GM19035 (cell line): ENCODE measurements at regions not wholly inside any gene's neighbourhood (a gene's known extent, or its start where the extent isn't known, plus 50 kb on each side); places are given as distances from the start of the nearest gene placed in this dataset.
"Not testable (repeated sequence)": the region's sequence is repeated elsewhere in the genome, so short reads cannot be mapped to it uniquely, and the experiment has no call there.

Source experiments
- ATAC-seq: cut with Tn5 transposase; IDR thresholded peaks from one replicate; pipeline ENCODE4 v1.9.1; 2021; ENCODE audit not compliant: unreplicated experiment

DNA sequence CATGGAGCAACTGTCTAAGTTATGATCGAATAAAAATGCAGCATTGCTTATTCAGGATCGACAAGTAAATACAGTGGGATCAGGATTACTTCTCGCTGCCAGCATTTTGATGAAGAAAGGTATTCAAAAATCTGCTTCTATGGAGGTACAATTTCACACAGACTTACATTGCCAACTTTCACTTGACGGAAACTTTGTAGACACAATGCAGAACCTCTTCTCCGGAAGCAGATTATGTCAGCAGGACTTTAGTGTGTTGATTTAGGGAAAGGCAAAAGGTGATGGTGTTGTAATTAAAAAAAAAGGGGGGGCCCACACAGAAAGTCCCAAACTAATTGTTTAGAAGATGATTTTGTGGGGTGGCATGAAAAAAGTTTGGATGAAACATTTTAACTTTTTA, 462.4 kb upstream of the KLF6 start:
- no peak for ATAC-seq

DNA sequence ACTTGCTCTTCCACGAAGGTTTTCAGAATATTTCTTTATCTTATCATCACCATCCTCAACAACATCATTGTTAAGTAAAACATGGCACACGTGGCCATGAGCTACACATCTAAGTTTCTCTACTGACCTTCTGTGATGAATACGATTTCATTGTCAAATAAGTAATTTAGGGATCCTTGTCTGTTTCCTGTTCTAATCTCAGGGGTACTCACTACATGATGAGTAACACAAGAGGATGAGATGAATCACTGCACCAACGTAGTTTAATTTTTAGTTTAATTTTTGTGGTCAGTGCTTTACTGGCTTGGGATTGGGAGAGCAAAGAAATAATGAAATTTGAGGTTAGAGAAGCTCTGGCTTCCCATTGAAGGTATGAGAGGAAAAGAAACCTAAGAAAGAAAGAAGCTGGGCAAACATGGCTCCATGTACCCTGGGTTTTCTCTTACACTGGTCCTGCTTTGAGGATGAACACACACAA, 461.9 kb upstream of the KLF6 start:
- no peak for ATAC-seq

DNA sequence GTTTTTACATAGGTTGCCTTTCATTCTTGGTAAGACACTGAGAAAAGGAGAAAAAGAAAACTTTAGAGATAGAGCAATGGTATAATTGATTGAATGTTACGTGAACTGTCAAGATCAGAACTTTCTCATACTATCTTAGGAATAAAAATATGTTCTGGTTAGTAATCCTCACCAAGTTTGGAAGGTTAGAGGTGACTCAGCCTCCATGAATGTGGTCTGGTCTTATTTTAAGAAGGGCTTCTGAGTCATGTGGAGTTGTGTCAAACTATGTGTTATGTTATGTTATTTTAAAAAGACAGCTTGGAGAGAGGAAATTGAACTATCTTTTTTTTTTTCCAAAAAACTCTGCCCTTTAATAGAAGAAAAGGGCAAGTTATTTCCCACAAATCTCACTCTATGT, 458.6 kb upstream of the KLF6 start:
- no peak for ATAC-seq

DNA sequence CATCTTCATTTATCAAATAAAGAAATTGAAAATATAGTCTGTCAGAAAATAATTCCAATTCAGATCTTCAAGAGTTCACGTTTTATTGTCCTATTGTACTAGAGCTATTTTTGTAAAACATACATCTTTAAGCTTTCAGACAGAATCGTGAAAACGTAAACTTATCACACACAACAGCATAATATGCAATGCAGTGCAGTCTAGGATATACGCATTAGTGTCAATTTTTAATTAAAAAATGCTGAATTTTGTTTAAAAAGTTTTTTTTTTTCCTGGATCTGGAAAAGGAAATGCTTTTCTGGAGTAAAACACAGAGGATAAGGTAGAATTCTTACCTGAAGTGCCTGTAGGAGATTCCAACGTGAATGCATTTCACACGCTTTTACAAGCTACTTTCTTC, 458.2 kb upstream of the KLF6 start:
- ATAC-seq, result no peak

DNA sequence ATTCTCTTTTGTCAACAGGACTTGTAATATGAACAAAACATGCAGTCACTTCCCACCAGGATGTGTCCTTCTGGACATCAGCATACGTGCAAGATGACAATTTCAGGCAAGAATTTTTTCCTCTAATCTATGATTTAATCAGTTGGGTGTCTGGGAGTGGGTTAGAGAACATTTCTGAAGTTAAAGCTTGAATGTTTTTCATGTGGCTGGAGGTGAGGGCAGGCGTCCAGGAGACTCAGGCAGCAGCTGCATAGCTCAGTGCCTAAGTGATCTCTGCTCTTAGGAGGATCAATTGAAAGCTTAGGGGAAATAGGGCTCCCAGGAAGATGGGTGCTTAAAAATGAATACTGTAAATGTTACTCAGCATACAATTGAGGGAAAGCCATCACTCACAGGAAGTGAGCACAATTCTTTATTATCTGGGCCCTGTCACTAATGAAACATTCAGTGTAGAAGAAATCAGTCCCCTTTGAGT, 457.6 kb upstream of the KLF6 start:
- no peak for ATAC-seq

DNA sequence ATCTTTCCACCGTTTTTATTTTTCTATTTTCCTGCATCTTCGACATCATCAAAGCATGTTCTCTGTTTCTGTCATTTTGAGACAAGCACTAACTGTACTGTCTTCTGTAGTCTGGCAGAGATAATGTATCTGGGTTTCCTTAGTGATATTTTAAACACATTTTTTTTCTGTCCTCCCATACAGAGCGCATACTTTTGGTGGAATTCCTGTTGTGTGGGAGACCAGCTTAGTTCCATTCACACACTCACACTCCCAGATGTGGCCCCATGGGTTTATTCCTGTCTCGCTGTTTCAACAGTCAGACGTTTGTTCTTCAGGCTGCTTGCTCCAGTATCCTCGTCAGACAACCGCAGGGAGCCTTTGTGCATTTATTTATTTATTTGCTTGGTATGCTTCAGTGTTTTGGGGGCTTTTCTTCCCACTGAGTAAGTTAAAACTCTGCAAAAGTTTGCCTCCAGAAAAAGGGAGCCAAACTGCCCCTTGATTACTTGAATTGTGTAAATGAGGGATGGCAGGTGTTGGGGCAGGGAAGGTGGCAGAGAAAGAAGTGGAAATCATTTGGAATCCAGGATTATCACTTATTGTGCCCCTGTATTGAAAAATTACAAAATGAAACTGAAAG, 456.8 kb upstream of the KLF6 start:
- ATAC-seq, result no peak

DNA sequence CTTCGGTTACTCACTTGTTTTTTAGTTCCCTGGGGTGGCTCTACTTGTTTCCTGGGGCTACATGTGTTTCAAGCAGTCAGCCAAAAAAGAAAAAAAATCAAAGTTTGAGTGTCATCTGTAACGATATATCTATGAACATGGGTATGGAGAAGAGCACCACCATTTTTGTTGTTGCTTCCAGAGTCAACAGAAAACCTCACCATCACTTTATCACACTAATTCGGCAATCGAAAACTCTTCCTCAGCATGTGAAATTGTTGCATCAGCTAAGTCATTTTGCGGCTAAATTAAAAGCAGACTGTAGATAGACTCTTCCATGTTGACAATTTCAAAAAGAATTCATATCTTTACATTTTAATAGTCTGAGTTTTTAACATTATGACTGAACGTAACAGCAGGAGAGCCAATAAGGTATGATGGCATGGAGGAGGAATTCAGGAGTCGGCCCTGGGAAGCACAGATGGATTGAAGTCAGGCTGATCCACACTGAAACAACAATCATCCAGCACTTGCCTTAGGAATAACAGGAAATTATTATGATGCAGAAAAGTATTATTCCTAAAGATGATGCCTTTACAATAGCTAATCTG, 455.7 kb upstream of the KLF6 start:
- ATAC-seq, result no peak

DNA sequence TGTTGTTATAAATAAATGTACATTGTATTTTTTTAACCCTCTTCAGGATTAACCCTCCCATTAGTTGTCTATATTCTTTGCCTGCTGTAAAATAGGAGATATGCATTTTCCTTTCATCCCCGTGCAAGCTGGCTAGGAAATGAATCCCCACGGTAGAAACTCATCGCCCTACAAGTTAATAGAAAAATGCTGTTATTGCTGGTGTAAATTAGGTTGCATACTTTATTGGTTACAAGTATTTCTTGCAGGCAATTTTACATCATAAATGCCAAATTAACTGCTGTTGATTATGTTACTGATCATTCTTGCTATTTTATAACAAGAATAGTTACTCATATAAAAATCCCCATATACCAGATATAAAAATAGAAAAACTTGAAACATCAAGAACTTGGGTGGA, 454.2 kb upstream of the KLF6 start:
- no peak for ATAC-seq

DNA sequence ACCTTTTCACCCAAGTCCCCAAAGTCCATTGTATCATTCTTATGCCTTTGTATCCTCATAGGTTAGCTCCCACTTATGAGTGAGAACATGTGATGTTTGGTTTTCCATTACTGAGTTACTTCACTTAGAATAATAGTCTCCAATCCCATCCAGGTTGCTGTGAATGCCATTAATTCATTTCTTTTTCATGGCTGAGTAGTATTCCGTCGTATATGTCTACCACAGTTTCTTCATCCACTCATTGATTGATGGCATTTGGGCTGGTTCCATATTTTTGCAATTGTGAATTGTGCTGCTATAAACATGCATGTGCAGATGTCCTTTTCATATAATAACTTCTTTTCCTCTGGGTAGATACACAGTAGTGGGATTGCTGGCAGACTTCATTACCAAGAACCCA, 451.9 kb upstream of the KLF6 start:
- ATAC-seq, result not testable (repeated sequence)

DNA sequence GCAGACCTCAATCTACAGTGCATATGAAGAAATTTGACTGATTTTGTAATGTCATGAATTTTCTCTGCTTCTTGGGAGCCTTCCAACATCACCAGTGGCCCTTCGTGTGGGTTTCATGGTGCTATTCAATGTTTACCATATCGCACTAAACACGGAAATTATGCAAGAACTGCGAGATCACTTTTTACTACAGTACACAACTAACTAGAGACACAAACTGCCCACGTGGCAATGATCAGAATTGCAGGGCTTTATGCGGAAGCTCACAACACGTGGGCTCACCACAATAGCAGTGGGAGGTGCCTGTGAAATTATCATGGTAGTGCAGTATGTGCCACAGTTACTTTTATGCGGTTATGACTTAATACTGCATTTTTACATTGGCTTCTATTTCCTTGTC, 449.7 kb upstream of the KLF6 start:
- no peak for ATAC-seq

DNA sequence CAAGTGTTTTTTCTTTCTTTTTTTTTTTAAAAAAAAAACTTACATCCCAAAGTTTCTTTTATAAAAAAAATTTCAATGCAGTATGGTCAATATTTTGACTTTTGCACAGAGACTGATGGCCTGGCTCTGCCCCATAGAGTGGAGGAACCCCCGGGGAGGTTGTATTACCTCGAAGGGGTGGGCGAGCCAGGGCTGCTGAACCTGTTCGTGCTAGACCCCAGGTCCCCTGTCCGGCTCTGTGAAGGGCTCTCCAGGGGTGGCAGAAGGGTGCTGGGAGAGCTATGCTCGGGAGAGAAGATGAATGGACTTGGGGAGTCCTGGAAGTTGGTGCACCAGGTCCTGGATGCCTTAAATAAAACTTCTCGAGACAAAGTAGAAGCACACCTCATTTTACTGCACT, 446.4 kb upstream of the KLF6 start:
- ATAC-seq, result no peak

DNA sequence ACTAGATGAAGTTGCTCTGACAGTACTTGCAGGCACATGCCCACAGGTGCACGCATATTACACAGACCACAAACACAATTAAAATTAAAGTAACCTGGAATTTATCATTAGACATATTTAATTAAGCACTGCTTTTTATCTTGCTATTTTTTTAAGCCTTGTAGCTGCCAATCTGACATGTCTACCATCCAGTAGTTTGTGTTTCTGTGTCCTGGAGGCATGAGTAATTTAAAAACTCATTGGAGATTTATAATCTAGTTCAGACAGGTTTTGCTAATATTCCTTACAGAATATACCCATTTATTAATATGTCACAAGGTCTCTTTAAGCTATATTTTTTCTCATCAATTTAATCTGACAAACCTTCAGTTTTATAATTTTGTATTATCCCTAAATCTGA, 445.0 kb upstream of the KLF6 start:
- ATAC-seq, result no peak

DNA sequence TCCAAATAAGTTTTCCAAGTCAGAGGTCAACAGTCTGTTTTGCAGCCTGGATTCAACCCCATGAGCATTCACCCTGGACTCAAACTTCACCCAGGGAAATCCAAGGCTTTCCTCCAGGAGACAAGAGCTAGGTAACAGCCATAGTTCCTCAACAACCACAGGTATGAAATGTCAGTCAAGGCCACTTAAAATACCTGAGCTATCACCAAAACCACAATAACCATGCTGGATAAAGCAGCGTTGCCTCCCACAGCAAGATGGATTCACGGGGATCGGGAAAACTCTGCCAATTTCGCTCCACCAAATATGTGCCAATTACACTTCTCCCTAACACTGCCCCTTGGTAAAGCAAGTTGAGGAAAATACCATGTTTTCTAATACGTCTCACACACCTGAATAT, 444.1 kb upstream of the KLF6 start:
- no peak for ATAC-seq

DNA sequence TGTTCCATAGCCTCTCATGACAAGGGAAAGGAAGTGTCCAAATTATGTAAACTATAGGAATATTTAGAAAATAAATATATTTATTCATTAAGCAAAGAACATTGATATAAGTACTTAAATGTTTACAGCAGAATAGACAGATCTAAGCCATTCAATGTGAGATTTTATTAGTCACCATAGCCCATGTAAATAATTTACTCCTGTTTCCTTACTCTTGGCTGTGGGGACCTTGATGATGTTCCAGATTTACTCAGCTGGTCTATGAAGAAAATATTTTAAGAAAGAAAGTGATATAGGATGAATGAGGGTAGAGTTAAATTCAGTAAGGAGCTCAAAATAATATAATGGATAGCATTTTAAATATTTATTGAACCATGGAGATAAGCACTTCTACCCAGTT, 442.6 kb upstream of the KLF6 start:
- ATAC-seq, result no peak

DNA sequence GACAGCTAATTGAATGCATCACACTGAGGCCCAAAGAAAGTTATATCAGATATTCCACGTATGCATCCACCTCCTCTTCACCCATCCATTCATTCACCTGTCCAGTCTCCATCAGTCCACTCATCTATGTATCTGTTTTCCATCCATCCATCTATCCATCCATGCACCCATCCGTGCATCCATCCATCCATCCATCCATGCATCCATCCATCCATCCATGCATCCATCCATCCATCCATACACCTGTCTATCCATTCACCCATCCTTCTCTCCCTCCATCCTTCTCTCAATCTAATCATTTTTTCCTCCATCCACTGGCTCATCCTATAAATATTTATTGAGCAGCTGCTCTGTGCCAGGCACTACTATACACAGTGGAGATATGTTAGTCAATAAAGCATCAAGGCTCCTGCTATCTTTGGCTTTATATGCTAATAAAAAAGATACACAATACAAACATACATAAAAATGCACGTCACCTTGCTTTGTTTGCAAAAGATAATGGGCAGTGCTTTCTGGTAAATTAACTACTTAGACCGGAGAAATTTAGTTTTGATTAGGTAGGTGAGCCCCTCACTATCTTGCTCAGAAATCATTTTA, 442.0 kb upstream of the KLF6 start:
- ATAC-seq, result no peak

DNA sequence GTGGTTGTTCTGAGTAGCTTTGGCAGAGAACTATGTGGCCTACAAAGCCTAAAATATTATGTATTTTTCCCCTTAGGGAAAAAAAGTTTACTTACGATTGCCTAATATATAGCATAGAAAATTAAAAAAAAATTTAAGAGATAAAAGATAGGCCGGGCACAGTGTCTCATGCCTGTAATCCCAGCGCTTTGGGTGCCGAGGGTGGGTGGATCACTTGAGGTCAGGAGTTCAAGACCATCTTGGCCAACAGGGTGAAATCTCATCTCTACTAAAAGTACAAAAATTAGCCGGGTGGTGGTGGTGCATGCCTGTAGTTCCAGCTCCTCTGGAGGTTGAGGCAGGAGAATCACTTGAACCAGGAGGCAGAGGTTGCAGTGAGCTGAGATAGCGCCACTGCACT, 439.2 kb upstream of the KLF6 start:
- ATAC-seq, result no peak

DNA sequence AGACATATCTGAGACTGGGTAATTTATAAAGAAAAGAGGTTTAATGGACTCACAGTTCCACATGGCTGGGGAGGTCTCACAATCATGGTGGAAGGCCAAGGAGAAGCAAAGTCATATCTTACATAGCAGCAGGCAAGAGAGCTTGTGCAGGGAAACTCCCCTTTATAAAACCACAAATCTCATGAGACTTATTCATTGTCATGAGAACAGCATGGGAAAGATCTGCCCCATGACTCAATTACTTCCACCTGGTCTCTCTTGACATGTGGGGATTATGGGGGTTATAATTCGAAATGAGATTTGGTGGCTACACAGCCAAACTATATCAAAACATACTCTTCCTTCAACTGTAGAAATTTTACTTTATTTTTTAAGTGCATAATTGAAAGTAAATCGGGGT, 436.3 kb upstream of the KLF6 start:
- ATAC-seq, result not testable (repeated sequence)

DNA sequence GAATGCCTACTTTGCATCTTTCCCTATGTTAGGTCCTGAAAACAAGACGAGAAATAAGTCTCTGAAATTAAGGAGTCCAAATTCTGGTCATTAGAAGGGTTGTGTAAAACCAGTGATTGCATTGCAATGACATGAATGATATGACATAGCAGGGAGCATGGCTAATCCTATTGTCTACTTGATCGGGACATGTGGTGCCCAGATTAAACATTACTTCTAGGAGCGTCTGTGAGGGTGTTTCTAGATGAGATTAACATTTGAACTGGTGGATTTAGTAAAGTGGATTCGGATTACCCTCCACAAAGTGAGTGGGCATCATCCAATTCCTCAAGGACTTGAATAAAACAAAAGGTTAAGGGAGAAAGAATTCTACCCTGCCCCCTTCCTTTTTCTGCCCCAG, 434.9 kb upstream of the KLF6 start:
- ATAC-seq, result no peak

DNA sequence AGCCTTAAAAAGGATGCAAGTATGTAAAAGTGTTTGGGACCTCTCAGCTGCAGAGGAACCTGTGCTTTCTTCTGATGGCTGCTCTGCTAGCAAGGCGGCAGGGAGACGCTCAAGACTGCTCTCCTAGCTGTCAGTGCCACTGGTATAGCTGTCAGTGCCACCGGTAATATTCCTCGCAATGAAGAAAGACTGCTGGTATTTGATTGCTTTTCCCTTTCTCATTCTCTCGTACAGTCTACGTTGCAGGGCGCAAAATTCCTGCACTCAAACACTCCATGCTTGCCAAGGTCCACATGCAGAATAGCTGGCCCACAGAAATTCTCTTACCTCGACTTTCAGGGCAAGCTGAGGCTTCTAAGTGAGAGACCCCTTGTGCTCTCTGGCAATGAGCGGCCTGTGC, 432.6 kb upstream of the KLF6 start:
- no peak for ATAC-seq

DNA sequence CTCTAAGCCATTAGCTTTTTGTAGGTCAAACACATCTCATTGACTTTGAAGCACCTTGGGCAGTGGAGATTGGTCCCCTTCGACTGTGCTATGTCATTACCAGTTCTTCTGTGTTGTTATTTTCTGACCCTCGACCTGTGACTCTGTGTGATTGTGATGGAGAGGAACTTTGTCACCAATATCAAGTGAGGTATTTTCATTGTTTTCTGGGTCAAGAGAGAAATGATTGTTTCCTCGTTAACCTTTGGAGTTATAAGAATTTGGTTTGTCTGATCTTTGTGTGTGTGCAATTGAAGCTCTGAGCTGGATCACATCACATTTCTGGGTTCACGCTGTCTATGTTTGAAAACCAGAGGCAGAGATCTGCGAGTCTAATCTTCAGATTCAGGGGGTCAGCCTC, 432.2 kb upstream of the KLF6 start:
- no peak for ATAC-seq

DNA sequence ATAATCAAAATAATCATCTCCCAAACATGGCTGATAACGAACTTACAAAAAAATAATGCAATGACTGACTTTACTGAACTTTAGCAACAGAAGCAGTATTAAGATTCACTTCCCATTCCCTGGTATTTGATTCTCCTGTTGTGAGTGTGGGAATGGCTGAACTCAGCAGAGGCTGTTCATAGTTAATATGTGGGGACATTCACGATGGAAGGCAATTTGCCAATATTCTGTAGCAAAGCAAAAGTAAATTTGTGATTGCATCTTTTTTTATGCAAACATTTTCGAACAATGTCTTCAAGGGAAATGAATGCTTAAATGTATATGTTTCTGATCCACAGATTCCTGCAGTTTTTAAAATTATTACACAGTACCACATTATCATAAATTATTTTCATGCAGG, 431.7 kb upstream of the KLF6 start:
- no peak for ATAC-seq

DNA sequence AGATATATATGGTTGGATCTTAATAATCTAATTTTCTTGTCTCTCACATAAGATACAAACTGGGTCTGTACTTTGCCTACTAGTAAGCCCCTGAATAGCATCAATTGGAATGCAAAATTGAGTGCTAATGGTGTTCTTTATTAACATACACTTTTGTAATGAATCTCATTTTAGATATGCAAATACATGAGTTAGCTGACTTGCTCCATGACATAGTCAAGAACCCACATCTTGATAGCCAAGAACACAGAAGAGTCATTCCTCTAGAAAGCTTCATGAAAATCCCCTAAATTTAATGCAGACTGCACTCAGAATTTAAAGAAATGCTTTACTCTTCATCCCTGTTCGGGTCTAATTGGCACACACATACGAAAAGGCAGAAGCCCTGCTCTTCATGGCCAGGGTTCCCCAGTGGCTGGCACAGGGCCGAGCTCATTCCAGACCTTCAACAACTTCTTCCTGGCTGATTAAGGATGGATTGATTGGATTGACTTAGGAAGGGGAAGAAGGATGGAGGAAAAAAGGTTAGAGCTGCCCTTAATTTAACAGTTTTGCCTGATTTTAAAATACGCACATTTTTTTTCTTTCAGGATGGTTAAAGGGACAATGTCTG, 431.1 kb upstream of the KLF6 start:
- ATAC-seq, result no peak
